ENCODE measurements at regions not wholly inside any gene's neighbourhood (a gene's known extent, or its start where the extent isn't known, plus 50 kb on each side); places are given as distances from the start of the nearest gene placed in this dataset.

GRCh38 chr18:73283788-73284187 lies 416.0 kb upstream of the NETO1 start:
- Histone ChIP-seq H3K27ac (no peak overlapping the region), H3K4me3 (no peak overlapping the region), H3K4me1 (no peaks in the 10 kb centered on the region), H3K27me3 (no peaks in the 10 kb centered on the region), H3K9me3 (no peaks in the 10 kb centered on the region), H3K36me3 (no peaks in the 10 kb centered on the region)
- TF ChIP-seq CTCF (IDR thresholded peaks at IDR 0.05) (no peak), POLR2AphosphoS5 (IDR thresholded peaks at IDR 0.05; ENCODE audit: insufficient read depth in 1 of 2, low read depth in 1 of 2) (no peak), POLR2A (IDR thresholded peaks at IDR 0.05) (no peak)
- intact Hi-C loops (cut with DNase I): no loop called here
- no peak for DNase-seq (ENCODE audit: extremely low spot score in 2 of 2)

- intact Hi-C loops (cut with DNase I): no loop called here
- TF ChIP-seq CTCF (IDR thresholded peaks at IDR 0.05) (no peak), POLR2A (IDR thresholded peaks at IDR 0.05) (no peak), POLR2AphosphoS5 (IDR thresholded peaks at IDR 0.05; ENCODE audit: insufficient read depth in 1 of 2, low read depth in 1 of 2) (no peak)
- no peaks in the 10 kb centered on the region for H3K36me3 ChIP-seq
- no peaks in the 10 kb centered on the region for H3K4me1 ChIP-seq
- H3K9me3 ChIP-seq: no peaks in the 10 kb centered on the region
- no peaks in the 10 kb centered on the region for H3K27me3 ChIP-seq
- no peak for DNase-seq (ENCODE audit: extremely low spot score in 2 of 2)
- H3K4me3 ChIP-seq: no peak overlapping the region
- no peak overlapping the region for H3K27ac ChIP-seq
Measured at GRCh38 chr18:73283032-73283431, 415.2 kb upstream of the NETO1 start.

GRCh38 chr18:73279498-73279897 lies 411.7 kb upstream of the NETO1 start:
- no peak for TF ChIP-seq POLR2AphosphoS5 (IDR thresholded peaks at IDR 0.05; ENCODE audit: insufficient read depth in 1 of 2, low read depth in 1 of 2)
- TF ChIP-seq POLR2A (IDR thresholded peaks at IDR 0.05): no peak
- no peak for TF ChIP-seq CTCF (IDR thresholded peaks at IDR 0.05)
- intact Hi-C loops (cut with DNase I): no loop called here
- no peaks in the 10 kb centered on the region for H3K9me3 ChIP-seq
- no peaks in the 10 kb centered on the region for H3K27me3 ChIP-seq
- H3K36me3 ChIP-seq: no peaks in the 10 kb centered on the region
- no peaks in the 10 kb centered on the region for H3K4me1 ChIP-seq
- no peak for DNase-seq (ENCODE audit: extremely low spot score in 2 of 2)
- no peak overlapping the region for H3K4me3 ChIP-seq
- H3K27ac ChIP-seq: no peak overlapping the region

GRCh38 chr18:73274812-73275621 lies 407.2 kb upstream of the NETO1 start:
- Histone ChIP-seq H3K9me3 (no peaks in the 10 kb centered on the region), H3K4me3 (no peak overlapping the region), H3K36me3 (no peaks in the 10 kb centered on the region), H3K27ac (no peak overlapping the region), H3K27me3 (no peaks in the 10 kb centered on the region), H3K4me1 (no peaks in the 10 kb centered on the region)
- intact Hi-C loops (cut with DNase I): no loop called here
- no peak for DNase-seq (ENCODE audit: extremely low spot score in 2 of 2)
- TF ChIP-seq POLR2A (IDR thresholded peaks at IDR 0.05) (no peak), CTCF (IDR thresholded peaks at IDR 0.05) (no peak), POLR2AphosphoS5 (IDR thresholded peaks at IDR 0.05; ENCODE audit: insufficient read depth in 1 of 2, low read depth in 1 of 2) (no peak)

GRCh38 chr18:73270920-73271634 lies 403.3 kb upstream of the NETO1 start:
- H3K27me3 ChIP-seq: no peaks in the 10 kb centered on the region
- H3K4me3 ChIP-seq: no peak overlapping the region
- no peaks in the 10 kb centered on the region for H3K4me1 ChIP-seq
- no peak overlapping the region for H3K27ac ChIP-seq
- TF ChIP-seq POLR2AphosphoS5 (IDR thresholded peaks at IDR 0.05; ENCODE audit: insufficient read depth in 1 of 2, low read depth in 1 of 2): no peak
- no peak for TF ChIP-seq CTCF (IDR thresholded peaks at IDR 0.05)
- no peak for TF ChIP-seq POLR2A (IDR thresholded peaks at IDR 0.05)
- DNase-seq (ENCODE audit: extremely low spot score in 2 of 2): no peak
- intact Hi-C loops (cut with DNase I): no loop called here
- no peaks in the 10 kb centered on the region for H3K36me3 ChIP-seq
- H3K9me3 ChIP-seq: no peaks in the 10 kb centered on the region

Data from vagina (tissue), 2 donors.